Esophagus muscularis mucosa (tissue), 4 donors: ENCODE measurements at regions not wholly inside any gene's neighbourhood (a gene's known extent, or its start where the extent isn't known, plus 50 kb on each side); places are given as distances from the start of the nearest gene placed in this dataset.

Experiments used
- EP300 ChIP-seq: sonication (generic); formaldehyde crosslinking; IDR thresholded peaks from one replicate; pipeline ENCODE4 v1.6.1; 2017; ENCODE audit warnings: antibody characterized with exemption
- POLR2A ChIP-seq: fragments of 450-650 bp; IDR thresholded peaks from one replicate; pipeline ENCODE4 v1.6.1; 2017; ENCODE audit warnings: antibody characterized with exemption, moderate library complexity, mild to moderate bottlenecking, low read depth
- POLR2AphosphoS5 ChIP-seq, 2 donors: sonication (generic); formaldehyde crosslinking; IDR thresholded peaks; one replicate each; pipeline ENCODE4 v1.6.1; 2017; ENCODE audit warnings: antibody characterized with exemption in 2 of 2
- TF ChIP-seq, protein P1 (sequence below), 3 experiments: fragments of 200-600 bp in 2 of 3; fragments of 450-650 bp in 1 of 3; sonication (generic) in 2 of 3; IDR thresholded peaks; one replicate each; pipeline ENCODE4 v1.5.1; 2017 to 2019; ENCODE audit warnings: antibody characterized with exemption in 3 of 3, mild to moderate bottlenecking in 2 of 3, moderate library complexity in 1 of 3

DNA sequence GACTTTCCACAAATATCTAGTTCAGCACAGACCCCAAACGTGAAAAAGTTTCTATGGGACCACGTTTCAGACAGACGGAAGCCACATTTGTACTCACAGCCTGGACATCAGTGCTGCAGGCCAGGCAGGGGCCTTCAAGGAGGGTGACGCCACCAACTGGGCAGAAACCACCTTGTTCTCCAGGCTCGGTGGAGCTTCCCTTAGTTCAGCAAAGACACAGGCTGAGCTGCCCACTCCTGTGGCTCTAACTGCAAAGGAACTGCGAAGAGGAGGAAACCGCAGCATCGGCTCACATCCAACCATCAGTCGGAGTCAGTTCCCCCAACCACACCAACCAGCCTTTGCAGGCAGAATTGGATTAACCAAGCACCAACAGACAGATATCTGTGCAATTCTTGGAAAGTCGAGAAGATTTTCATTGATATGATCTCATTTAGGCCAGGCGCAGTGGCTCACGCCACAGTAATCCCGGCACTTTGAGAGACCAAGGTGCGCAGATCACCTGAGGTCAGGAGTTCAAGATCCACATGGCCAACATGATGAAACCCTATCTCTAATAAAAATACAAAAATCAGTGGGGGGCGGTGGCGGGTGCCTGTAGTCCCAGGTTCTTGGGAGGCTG is 73.3 kb upstream of the CNEP1R1 start:
- TF ChIP-seq POLR2A = no peak
- no peak for TF ChIP-seq POLR2AphosphoS5 (IDR thresholded peaks at IDR 0.05)
- TF ChIP-seq, protein P1, sequence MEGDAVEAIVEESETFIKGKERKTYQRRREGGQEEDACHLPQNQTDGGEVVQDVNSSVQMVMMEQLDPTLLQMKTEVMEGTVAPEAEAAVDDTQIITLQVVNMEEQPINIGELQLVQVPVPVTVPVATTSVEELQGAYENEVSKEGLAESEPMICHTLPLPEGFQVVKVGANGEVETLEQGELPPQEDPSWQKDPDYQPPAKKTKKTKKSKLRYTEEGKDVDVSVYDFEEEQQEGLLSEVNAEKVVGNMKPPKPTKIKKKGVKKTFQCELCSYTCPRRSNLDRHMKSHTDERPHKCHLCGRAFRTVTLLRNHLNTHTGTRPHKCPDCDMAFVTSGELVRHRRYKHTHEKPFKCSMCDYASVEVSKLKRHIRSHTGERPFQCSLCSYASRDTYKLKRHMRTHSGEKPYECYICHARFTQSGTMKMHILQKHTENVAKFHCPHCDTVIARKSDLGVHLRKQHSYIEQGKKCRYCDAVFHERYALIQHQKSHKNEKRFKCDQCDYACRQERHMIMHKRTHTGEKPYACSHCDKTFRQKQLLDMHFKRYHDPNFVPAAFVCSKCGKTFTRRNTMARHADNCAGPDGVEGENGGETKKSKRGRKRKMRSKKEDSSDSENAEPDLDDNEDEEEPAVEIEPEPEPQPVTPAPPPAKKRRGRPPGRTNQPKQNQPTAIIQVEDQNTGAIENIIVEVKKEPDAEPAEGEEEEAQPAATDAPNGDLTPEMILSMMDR (IDR thresholded peaks at IDR 0.05) = no peak
- TF ChIP-seq EP300 = no peak
